PFSK-1 (cell line): ENCODE measurements at regions not wholly inside any gene's neighbourhood (a gene's known extent, or its start where the extent isn't known, plus 50 kb on each side); places are given as distances from the start of the nearest gene placed in this dataset.

Experiments
- FOXP2 ChIP-seq: optimal IDR thresholded peaks from 2 replicates; pipeline ENCODE3; 2011; ENCODE audit warnings: borderline replicate concordance, control low read depth, inconsistent platforms; ENCODE audit not compliant: insufficient read depth; ENCODE audit errors: extremely low read length, extremely low read depth
- POLR2AphosphoS5 ChIP-seq: IDR thresholded peaks from 2 replicates; pipeline ENCODE4 v1.6.1; 2012; ENCODE audit warnings: low read depth, mild to moderate bottlenecking, control low read depth, low read length, moderate library complexity
- SIN3A ChIP-seq: IDR thresholded peaks from 2 replicates; pipeline ENCODE4 v1.6.1; 2012; ENCODE audit warnings: mild to moderate bottlenecking, low read length, moderate library complexity, borderline replicate concordance; ENCODE audit not compliant: insufficient read depth
- TAF1 ChIP-seq: IDR thresholded peaks from 2 replicates; pipeline ENCODE4 v1.6.1; 2012; ENCODE audit warnings: low read length, control low read depth, borderline replicate concordance; ENCODE audit not compliant: insufficient read depth
- TF ChIP-seq, protein P1 (sequence below), 2 experiments: IDR thresholded peaks; 2 replicates each; pipeline versions ENCODE4 v1.6.1 to v1.8.0; 2011 to 2012; ENCODE audit warnings: low read depth in 2 of 2, low read length in 2 of 2, control low read depth in 1 of 2, inconsistent platforms in 1 of 2, mild to moderate bottlenecking in 1 of 2, moderate library complexity in 1 of 2; ENCODE audit not compliant: insufficient read depth in 1 of 2

- TF ChIP-seq FOXP2 (no peak), POLR2AphosphoS5 (no peak), SIN3A (no peak), TAF1 (no peak)
- TF ChIP-seq, protein P1, sequence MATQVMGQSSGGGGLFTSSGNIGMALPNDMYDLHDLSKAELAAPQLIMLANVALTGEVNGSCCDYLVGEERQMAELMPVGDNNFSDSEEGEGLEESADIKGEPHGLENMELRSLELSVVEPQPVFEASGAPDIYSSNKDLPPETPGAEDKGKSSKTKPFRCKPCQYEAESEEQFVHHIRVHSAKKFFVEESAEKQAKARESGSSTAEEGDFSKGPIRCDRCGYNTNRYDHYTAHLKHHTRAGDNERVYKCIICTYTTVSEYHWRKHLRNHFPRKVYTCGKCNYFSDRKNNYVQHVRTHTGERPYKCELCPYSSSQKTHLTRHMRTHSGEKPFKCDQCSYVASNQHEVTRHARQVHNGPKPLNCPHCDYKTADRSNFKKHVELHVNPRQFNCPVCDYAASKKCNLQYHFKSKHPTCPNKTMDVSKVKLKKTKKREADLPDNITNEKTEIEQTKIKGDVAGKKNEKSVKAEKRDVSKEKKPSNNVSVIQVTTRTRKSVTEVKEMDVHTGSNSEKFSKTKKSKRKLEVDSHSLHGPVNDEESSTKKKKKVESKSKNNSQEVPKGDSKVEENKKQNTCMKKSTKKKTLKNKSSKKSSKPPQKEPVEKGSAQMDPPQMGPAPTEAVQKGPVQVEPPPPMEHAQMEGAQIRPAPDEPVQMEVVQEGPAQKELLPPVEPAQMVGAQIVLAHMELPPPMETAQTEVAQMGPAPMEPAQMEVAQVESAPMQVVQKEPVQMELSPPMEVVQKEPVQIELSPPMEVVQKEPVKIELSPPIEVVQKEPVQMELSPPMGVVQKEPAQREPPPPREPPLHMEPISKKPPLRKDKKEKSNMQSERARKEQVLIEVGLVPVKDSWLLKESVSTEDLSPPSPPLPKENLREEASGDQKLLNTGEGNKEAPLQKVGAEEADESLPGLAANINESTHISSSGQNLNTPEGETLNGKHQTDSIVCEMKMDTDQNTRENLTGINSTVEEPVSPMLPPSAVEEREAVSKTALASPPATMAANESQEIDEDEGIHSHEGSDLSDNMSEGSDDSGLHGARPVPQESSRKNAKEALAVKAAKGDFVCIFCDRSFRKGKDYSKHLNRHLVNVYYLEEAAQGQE (IDR thresholded peaks at IDR 0.05; ENCODE audit: insufficient read depth in 1 of 2, low read depth in 2 of 2, low read length in 2 of 2) = no peak
Observed at GRCh38 chr2:238524426-238524983, 97.8 kb downstream of the ASB1 start.

GRCh38 chr2:238525990-238526389 lies 99.3 kb downstream of the ASB1 start:
- TF ChIP-seq POLR2AphosphoS5 = no peak
- TF ChIP-seq, protein P1 (IDR thresholded peaks at IDR 0.05; ENCODE audit: insufficient read depth in 1 of 2, low read depth in 2 of 2, low read length in 2 of 2) = no peak
- no peak for TF ChIP-seq TAF1
- no peak for TF ChIP-seq SIN3A
- TF ChIP-seq FOXP2 = no peak

- TF ChIP-seq FOXP2 (no peak), POLR2AphosphoS5 (no peak), TAF1 (no peak), SIN3A (no peak)
- TF ChIP-seq, protein P1 (IDR thresholded peaks at IDR 0.05; ENCODE audit: insufficient read depth in 1 of 2, low read depth in 2 of 2, low read length in 2 of 2) = no peak
Observed at GRCh38 chr2:238527565-238527964, 100.8 kb downstream of the ASB1 start.

DNA sequence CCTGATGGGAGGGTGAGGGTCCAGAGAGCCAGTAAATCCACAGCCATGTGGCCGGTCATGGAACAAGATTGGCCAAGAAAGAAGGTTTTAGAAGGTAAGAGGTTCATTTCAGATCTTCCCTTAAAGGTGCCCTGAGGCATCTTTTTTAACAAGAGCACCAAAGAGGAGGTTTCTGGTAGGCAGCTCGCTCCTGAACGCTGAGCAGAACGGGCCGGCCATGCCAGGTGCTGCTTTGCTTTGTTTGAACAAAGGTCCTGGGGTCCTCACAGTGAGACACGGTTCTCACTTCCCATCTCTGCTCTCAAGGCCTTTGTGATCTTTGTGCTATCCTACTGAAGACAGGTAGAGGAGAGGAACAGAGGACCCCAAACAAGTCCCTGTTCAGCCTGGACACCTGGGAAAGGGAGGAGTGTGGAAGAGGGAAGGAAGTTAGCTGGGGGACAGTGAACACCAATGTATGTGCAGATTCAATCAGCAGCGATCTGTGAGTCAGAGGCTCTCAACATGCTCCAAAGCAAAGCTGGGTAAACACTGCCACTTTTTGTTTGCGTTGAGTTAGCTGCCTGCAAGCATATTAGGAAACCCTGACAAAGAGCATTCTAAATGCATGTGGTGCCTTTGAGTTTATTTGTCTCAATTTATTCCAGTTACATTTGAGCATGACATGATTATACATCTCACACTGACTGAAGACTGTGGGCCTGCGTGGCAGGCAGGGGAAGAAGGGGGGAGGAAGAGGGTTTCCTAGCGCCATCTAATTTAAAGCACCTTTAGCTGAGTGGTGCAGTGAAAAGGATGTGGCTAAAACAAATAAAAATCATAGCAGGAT lies 102.4 kb downstream of the ASB1 start:
- no peak for TF ChIP-seq POLR2AphosphoS5
- no peak for TF ChIP-seq FOXP2
- no peak for TF ChIP-seq TAF1
- TF ChIP-seq, protein P1 (IDR thresholded peaks at IDR 0.05; ENCODE audit: insufficient read depth in 1 of 2, low read depth in 2 of 2, low read length in 2 of 2) = no peak
- no peak for TF ChIP-seq SIN3A
